Stimulated activated CD4-positive, alpha-beta T cell treated with anti-CD3 and anti-CD28 coated beads, Interleukin-12 subunit alpha, Interleukin-12 subunit beta, amount 100 ng/mL, for 4 hours (primary cell): ENCODE measurements at regions not wholly inside any gene's neighbourhood (a gene's known extent, or its start where the extent isn't known, plus 50 kb on each side); places are given as distances from the start of the nearest gene placed in this dataset.
A peak's percentile ranks its signal among the peaks of the same experiment; 100 is the strongest.

Experiments used
- DNase-seq: peaks from one replicate; pipeline ENCODE4 v3.0.0-alpha.2; 2020

DNA sequence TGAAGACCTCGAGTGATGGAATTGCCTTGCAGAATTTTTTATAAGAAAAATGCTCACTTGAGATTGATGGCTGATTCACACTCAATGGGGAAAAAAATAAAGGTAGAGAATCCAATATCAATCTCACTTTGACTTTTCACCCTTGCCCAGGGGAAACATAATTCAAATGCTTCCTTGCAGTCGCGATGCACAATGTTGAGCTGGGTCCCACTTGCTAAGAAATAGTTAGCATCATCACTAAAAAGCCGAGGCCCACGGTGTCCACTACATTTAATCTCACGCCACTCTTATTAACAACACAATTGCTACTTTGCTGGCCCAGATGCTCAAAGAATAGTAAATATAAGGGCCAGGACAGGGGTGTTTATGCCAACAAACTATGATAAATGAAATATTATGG, 223.4 kb downstream of the SPTSSA start:
- no peak for DNase-seq

DNA sequence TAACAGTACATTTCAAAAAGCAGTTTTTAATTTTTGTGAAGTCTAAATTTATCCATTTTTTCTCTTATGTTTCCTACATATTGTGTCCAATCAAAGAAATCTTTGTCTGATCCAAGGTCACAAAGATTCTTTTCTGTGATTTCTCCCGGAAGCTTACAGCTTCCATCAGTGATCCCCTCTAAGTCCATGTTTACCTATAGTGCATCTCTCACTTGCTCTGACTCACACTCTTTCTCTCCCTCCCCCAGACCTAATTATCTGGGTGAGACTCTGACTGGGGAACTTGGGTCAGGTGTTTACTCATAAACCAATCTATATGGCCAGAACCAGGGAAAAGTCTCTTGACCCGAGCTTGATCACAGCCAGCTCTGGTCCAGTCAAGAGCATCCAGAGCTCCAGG, 224.4 kb downstream of the SPTSSA start:
- no peak for DNase-seq

DNA sequence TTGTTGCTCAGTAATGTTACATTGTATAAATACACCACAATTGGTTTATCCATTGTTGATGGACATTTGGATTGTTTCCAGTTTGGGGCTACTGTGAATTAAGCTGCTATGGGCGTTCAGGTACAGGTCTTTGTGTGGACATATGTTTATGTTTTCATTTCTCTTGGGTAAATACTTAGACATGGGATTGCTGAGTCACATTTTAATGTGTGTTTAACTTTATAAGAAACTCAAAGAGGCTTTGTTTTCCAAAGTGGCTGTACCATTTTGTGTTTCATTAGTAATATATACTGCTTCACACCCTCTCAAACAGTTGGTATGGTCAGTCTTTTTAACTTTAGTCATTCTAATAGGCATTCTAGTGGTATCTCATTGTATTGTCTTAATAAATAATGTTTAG, 225.0 kb downstream of the SPTSSA start:
- DNase-seq: no peak

DNA sequence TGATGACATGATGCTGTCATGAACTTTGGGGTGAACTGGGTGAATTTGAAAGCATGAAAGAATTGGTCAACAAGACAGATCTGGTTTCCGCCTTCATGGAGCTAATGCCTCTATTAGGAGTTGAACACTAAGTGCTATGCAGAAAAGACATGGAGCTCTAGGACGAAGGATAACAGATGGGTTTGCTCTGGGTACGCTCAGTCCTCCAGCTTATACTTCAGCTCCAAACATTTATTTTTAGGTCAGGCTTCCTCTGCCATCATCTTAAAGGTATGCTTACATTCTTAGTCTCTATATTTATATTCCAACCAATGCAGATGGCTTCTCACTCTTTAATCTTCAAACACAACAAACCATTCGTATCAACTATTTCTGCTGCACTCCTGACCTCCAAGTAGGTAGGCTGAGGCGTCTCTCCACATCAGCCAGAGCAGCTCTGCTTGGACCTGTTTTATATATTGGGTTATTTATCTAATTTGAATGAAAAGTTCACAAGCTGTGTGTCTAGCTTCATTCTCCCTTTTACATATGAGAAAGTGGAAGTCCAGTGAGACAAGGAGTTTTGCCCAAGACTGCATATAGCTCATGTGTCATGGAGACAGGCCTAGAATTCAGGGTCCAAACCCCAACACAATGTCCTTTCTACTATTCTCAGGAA, 226.3 kb downstream of the SPTSSA start:
- DNase-seq: no peak

DNA sequence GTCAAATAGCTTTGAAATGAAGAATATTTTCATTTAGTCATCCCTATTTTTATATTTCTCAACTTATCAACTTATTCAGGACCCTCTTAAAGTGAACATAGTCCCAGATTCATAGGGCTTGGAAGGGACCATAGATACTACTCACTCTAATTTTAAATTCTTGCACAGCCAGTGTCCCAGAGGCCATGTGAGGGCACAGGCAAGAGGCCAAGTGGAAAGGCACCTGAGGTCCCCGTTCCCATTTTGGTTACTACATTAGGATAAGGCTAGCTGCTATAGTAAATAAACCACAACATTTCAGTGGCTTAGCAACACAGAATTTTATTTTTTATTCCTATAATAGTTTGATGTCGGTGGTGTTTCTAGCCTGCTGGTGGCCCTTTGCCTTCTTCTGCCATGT, 227.8 kb downstream of the SPTSSA start:
- DNase-seq: no peak

DNA sequence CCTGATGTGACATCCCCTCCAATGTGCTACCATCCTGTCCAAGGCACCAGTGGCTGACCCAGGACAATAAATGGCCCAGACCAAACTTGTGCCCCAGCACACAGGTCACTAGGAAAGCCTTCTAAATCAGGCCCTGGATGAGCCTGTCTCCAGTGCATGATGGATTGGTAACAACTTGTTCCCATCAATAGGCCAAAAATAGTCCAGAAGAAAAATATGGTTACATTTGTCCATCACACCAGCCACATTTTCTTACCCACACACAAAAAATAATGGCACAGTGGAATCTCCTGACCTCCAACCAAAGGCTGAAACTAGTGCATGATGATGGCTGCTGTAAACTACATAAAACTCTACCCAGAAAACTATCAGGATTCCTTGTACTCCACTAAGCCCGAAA, 228.4 kb downstream of the SPTSSA start:
- no peak for DNase-seq

DNA sequence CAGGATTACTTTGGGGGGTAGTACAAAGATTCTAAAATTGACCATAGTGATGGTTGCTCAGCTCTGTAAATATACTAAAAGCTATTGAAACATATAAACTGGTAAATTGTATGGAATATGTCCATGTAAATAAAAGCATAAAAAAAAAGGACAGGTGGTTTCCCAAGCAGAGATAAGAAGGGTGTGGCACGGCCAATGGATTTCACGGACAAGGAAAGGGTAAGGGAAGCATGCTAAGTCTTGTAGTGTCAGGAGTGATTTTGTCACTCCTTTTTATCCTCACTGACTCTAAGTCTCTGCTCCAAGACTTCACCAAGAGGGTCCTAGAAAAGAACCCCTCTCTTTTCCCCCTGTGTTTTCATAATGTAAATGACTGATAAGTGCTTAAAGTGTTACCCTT, 229.2 kb downstream of the SPTSSA start:
- DNase-seq: no peak

DNA sequence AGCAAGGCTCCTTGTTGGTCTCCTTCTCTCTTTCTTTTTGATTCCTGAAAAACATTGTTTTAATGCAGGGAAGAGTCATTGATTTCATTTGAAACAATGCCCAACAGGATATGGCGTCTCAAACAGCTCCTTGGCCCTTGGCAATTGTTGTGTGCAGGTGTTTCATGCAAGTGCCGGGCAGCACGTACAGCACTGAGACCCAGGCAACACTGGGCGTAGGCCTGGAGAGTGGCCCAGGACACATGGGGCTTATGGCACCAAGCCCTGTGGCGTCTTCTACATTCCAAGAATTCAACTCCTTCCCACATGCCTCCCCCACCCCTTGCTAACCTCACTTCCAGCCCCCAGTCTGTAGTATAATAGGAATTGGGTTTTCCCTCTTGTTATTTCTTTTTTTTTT, 230.4 kb downstream of the SPTSSA start:
- DNase-seq: no peak

DNA sequence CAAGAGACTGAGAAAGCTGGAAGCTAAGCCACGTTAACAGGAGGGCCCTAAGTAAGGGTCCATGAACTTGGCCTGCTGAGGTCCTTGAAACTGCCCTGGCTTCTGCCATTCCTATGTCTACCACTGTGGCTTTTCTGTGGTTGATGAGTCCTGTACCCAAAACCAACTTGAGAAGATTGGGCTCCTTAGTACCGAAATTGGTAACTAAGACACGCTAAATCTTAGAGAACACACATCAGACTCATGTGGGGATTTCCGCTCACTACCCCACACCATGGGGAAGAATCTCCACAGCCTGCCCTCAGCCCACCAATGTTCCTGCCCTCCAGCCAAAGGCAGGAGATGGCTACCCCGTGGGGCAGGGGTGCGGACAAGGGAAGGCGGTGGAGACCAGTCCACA, 232.9 kb downstream of the SPTSSA start:
- no peak for DNase-seq

DNA sequence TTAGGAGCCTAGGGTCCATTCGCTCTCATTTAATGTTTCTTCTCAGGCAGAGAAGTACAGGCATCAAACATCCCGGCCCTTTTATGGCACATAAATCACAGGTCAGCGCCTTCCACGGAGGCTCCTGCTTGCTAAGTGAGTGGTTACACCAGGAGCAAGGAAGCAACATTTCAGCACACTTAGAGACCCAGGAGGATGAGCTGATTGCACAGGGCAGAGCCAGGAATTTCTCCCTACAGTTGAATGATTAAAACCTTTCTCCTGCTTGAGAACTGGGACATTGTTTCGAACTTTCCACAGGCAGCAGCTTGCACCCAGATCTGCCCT, 233.4 kb downstream of the SPTSSA start:
- DNase-seq: no peak

DNA sequence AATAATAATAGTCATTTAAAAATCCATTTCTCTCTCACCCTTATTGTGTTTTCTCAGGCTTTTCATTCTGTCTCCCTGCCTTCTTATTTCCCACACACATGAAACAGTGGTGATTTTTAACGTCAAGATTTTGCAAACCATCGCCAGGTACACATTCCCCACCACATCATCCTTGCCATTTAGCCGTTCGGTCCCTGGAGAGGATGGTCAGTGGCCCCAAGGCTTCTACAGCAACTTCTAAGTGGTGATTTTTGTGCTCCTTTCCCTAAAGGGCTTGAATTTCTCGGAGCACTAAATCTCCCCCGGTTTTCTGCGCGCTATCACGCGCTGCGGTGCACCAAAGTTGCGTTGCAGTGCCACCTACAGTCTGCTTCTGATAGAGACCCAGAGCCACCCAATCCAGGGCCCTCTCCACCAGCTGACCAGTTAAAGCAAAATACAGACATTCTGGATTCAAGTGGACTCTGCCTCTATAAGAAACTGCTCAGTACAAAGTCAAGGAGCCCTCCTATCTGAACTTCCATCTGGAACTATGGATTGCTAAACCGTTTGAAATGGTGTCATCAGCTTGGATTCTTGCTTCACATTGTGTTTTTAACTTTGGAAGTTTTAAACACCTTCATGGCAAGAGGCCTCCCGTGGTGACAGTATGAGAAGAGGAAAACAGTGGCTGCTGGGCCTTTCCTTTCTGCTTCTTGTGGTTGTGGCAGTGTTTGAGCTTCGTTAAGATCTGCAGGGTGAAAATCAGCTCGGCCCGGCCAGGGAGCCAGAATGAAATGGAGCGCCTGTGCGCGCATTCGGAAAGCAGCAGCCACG, 234.0 kb downstream of the SPTSSA start:
- peak; percentile 51 for DNase-seq

DNA sequence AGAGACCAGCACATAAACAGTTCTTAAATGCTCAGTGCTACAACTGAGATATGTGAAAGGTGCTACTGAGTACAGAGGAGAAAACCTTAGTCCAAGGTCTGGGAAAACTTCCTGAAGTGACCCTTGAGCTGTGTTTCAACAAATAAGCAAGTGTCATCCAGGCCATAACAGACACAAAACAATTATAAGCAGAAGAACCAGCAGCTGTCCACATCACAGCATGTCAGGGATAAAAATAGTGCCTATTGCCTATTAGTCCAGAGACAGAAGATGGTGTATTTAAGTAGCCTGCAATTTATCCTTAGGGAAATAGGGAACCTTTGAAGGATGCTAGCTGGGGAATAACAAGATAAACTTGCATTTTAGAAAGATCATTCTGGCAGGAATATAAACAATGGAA, 237.8 kb downstream of the SPTSSA start:
- DNase-seq: no peak

DNA sequence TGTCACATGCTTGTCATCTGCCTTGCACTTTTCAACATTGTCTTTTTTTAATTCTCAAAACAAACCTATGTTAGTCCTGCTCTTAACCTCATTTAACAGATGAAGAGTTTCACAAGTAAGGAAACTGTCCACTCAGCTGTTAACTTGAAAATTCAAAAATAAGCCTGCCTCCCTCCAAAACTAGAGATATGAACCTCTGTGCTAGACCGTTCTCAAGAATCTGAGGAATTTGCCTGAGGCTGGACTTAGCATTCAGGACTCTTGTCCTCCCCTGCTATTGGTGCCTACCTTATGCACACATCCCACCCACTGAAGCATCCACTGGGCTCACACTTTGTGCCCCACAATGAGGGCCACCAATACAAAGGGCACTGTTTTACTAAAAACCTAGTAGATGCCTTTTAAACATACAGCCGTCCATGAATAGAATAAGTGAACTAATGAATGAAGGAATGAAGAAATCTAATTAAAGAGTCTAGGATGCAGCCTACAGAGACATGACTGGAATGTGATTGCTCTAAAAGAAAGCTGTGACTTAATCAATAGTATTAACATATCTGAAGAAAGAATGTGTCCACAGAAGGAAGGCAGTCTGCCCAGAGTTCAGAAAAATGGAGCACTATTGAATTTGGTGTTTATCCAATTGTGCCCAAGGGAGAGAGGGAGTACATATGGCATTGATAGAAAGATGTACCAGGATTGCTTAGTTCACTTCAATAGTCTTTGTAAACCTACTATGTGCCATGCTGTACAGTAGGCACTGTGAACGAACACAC, 238.5 kb downstream of the SPTSSA start:
- no peak for DNase-seq

DNA sequence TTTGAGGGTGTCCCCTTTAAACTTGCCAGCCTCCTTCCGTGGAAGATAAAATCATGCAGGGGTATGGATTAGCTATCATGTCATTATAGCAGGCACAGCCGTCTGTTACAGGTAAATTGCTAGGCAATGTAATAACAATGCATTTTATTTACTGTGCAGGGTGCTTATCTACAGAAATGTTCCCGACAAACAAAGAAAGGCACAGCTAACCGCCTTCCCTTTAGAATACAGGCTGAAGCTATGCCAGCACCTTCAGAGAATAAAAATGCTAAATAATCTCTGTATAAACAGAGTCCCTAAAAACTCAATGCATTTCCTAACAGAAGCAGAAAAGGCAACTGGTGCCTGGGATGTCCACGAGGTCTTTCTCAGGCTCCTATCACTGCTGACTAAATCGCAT, 239.2 kb downstream of the SPTSSA start:
- no peak for DNase-seq

DNA sequence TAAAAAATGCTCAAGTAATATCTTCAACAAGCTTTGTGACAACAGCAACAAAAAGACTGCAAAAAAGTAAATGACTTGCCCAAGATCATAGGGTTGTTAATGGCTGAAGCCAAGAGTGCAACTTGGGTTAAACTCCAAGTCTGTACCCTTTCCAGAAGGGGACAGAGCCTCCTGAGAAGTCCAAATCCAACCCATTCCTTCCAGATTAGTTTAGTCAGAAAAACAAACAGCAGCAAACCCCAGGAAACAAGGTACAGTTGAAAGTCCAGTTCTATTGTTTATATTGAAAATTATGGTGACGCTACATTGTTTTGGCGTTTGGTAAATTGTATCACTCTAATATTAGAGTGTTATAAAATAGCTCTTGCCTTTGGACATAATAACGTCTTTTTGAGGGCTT, 239.9 kb downstream of the SPTSSA start:
- DNase-seq: no peak

DNA sequence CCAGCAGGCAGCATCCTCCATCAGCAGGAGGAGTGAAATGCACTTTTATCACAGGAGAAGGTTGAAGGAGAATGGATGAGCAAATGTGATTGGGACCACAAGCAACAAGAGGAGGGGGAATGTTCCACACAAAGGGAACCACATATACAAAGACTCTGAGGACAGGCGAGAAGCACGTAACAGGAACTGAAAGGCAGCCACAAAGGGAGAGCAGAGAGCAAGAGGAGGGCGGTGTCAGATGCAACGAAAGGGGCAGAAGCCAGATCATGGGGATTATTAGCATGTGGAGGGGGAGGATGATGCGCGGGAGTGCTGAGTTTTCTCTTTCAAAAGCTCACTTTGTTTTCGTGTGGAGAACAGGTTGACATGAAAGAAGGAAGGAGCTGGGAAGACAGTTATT, 241.1 kb downstream of the SPTSSA start:
- no peak for DNase-seq

DNA sequence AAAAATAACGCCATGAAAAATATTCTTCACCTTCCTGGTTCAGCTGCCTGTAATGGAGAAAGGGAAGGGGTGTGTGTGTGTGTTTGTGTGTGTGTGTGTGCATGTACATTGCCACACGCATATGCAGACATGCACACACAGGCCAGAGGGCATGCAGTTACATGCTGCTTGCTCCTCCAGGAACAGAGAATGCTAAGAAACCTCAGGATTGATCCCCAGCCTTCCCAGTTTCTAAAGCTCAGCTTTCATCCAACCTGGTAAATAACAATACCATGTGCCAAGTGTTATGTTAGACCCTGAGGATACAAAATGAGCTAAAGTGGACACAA, 241.7 kb downstream of the SPTSSA start:
- DNase-seq: no peak

DNA sequence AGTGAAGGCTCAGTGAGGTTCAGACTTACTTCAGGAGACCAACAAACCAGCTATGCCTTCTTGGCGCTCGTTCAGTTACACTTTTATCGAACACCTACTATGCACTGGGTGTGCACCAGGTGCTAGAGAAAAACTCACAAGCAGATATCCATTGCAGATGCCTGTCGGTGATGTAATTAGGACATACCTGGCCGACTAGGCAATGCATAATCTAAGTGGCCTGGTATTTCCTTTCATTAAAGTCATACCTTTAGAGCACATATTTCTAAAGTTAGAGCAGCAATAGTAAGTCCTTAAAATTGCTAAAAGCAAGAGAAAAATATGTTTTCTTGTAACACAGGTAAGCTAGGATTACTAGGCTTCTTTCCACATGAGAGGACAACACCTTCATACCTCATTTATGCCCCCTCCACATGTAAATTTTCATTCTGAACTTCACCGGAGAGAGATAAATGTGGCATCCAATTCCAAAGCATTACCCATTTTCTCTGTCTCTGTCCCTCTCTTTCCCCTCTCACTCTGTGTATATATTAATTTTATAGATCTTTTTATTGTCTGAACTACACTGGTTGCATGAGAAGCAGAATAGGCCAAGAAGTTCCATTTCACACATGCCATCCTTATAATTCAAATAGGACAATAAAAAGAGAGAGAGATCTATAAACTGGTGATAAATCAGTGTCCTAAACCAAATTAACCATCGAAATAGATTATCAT, 242.2 kb downstream of the SPTSSA start:
- DNase-seq: no peak

DNA sequence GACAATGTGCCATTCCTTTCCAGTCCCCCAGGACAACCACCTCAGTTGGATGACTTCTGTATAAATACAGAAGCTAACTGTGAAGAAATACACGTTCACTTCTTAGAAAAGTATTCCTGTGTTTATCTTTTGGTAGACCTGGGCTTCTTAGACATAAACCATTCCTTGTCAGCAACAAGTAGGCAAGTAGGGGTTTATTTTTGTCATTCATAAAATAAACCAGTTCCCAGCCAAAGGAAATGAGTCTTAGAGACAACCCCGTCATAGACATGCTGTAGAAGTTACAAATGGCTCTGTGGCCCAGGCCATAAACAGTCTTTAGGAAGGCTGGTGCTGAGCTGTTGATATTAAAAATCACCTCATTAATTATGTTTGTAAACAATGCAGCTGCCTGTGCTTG, 243.2 kb downstream of the SPTSSA start:
- DNase-seq: no peak

DNA sequence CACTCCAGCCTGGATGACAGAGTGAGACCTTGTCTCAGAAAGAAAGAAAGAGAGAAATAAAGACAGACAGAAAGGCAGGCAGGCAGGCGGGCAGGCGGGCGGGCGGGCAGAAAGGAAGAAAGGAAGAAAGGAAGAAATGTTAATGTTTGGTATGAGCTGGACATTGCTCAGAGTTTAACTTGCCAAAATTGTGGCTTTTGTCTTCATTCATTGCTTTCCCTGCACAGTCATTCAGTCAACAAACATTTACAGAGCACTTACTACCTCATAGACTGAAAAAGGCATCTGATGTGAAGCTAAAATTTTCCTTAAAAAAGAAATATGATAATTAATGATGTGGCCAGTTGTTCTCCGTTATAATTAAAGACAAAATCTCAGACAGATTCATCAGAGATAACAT, 247.1 kb downstream of the SPTSSA start:
- no peak for DNase-seq

DNA sequence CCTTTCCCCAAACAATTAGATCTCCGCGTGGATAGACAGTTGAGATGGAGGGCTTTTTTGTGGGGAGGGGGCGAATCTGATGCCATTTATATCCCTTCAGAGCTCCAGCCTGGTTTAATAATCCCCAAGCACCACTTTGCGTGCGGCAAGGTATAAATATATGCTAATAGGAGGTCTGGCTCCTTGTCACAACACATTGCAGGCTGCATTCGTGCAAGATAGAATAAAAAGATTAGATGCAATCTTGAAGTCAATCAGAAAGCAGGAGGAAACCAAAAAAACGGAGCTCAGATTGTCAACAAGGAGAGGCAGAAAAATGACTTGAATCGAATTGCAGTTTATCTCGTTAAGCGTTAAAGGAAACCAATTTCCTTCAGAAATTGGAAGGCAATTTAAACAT, 248.7 kb downstream of the SPTSSA start:
- DNase-seq: no peak

DNA sequence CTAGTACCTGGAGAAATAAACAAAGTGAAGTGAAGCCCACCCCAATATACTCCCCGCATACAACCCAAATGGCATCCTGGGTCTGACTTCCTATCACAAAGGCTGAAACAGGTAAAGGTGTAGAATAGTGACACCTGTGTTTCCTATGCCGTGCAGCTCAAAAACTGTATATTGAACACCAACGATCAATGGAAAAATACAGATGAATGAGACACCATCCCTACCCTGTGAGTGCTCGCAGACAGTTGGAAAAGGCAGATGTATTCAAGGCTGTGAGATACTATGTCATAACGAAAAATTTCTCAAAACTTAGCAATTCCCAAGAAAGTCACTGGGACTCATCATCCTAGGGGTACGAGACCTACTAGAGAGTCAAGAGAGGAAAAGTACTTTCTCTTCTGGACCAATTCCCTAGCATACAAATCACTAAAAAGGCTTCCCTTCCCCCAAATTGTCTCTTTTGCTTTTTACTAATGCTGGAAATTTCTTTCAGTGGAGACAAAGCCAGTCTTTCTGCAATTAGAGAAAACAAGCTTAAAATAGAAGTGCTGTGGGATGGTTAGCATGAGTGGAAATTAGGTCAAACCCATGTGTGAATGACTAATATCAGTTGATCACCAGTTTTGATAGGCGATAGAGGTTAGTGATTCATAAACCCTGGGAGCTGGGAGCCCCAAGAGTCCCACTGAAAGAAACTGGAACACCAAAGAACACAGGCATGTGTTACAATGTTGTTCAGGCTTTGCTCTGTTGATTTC, 249.7 kb downstream of the SPTSSA start:
- DNase-seq: no peak

DNA sequence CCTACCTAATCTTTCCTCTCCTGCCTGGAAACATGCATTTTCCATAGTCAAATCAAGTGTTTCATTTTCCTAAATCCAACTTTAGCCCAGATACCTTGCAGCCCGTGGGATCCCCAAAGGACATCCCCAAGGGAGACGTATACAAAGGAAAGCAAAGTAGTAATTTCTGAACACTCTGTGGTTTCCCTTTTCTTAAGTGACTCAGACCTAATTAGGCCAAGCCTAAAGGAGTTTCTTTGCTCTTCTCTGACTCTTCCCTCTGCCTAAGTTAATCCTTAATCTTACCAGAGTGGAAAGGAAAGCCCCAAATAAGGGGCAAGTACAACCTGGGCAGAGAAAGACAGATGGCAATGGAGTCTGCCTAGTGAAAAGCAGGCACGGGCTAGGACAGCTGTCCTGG, 250.3 kb downstream of the SPTSSA start:
- no peak for DNase-seq
